Choroid plexus epithelial cell (primary cell): ENCODE measurements at regions not wholly inside any gene's neighbourhood (a gene's known extent, or its start where the extent isn't known, plus 50 kb on each side); places are given as distances from the start of the nearest gene placed in this dataset.

ENCODE experiments used
- DNase-seq: peaks from one replicate; pipeline ENCODE4 v3.0.0-alpha.2; 2010; ENCODE audit warnings: low read depth
- H3K4me3 ChIP-seq: 2 replicates; pipeline ENCODE4 v1.5.1; 2011; ENCODE audit warnings: low read depth, mild to moderate bottlenecking, control low read depth, low read length, moderate library complexity
- CTCF ChIP-seq: conservative IDR thresholded peaks from 2 replicates; pipeline ENCODE4 v1.5.1; 2011; ENCODE audit warnings: low read depth, mild to moderate bottlenecking, control low read depth, inconsistent platforms, low read length, moderate library complexity

GRCh38 chr17:51387582-51387981 is 127.2 kb downstream of the UTP18 start:
- H3K4me3 ChIP-seq, result no peak overlapping the region
- DNase-seq, result no peak
- TF ChIP-seq CTCF, result no peak

GRCh38 chr17:51387986-51388385 is 127.6 kb downstream of the UTP18 start:
- TF ChIP-seq CTCF, result no peak
- H3K4me3 ChIP-seq, result no peak overlapping the region
- DNase-seq, result no peak

GRCh38 chr17:51389875-51390274 is 129.5 kb downstream of the UTP18 start:
- no peak for DNase-seq
- H3K4me3 ChIP-seq, result no peak overlapping the region
- TF ChIP-seq CTCF, result no peak

- no peak for DNase-seq
- no peak for TF ChIP-seq CTCF
Measured at GRCh38 chr17:51391982-51392654, 131.8 kb downstream of the UTP18 start.

GRCh38 chr17:51395621-51396020 is 135.3 kb downstream of the UTP18 start:
- DNase-seq, result no peak
- no peak overlapping the region for H3K4me3 ChIP-seq
- no peak for TF ChIP-seq CTCF

More at GRCh38 chr17:51391982-51392654, 131.8 kb downstream of the UTP18 start:
- H3K4me3 ChIP-seq, result no peak overlapping the region

GRCh38 chr17:51397361-51398127 is 137.2 kb downstream of the UTP18 start:
- no peak for TF ChIP-seq CTCF
- H3K4me3 ChIP-seq, result no peak overlapping the region
- peak; percentile 32 for DNase-seq

- no peak overlapping the region for H3K4me3 ChIP-seq
- TF ChIP-seq CTCF, result no peak
- no peak for DNase-seq
Measured at GRCh38 chr17:51398128-51398525, 137.8 kb downstream of the UTP18 start.
